DMS79 (cell line): ENCODE measurements at regions not wholly inside any gene's neighbourhood (a gene's known extent, or its start where the extent isn't known, plus 50 kb on each side); places are given as distances from the start of the nearest gene placed in this dataset.
A peak's percentile ranks its signal among the peaks of the same experiment; 100 is the strongest.

Experiments
- DNase-seq: peaks from one replicate; lab custom pipeline; 2025; lab: John Stamatoyannopoulos, UW

- no peak for DNase-seq
Measured at GRCh38 chr5:34486160-34486848, 169.8 kb upstream of the RAI14 start.

- DNase-seq: no peak
Measured at GRCh38 chr5:34486849-34487158, 169.3 kb upstream of the RAI14 start.

GRCh38 chr5:34487159-34487879 lies 168.8 kb upstream of the RAI14 start:
- DNase-seq: no peak

- no peak for DNase-seq
Measured at GRCh38 chr5:34487956-34488355, 168.2 kb upstream of the RAI14 start.

GRCh38 chr5:34488984-34489383 lies 167.1 kb upstream of the RAI14 start:
- DNase-seq: no peak

GRCh38 chr5:34490506-34491250 lies 165.4 kb upstream of the RAI14 start:
- peak; percentile 78 for DNase-seq

GRCh38 chr5:34491251-34491620 lies 164.9 kb upstream of the RAI14 start:
- DNase-seq: no peak

- DNase-seq: no peak
Measured at GRCh38 chr5:34494111-34494755, 161.9 kb upstream of the RAI14 start.

GRCh38 chr5:34495178-34495577 lies 160.9 kb upstream of the RAI14 start:
- no peak for DNase-seq

- no peak for DNase-seq
Measured at GRCh38 chr5:34496260-34496691, 159.9 kb upstream of the RAI14 start.

- DNase-seq: no peak
Measured at GRCh38 chr5:34496701-34497469, 159.2 kb upstream of the RAI14 start.

GRCh38 chr5:34497470-34497808 lies 158.7 kb upstream of the RAI14 start:
- DNase-seq: no peak

GRCh38 chr5:34498572-34498971 lies 157.6 kb upstream of the RAI14 start:
- no peak for DNase-seq

- DNase-seq: no peak
Measured at GRCh38 chr5:34499001-34499734, 157.0 kb upstream of the RAI14 start.

- DNase-seq: no peak
Measured at GRCh38 chr5:34500236-34500847, 155.8 kb upstream of the RAI14 start.

- no peak for DNase-seq
Measured at GRCh38 chr5:34501016-34501415, 155.1 kb upstream of the RAI14 start.

- no peak for DNase-seq
Measured at GRCh38 chr5:34501840-34502239, 154.3 kb upstream of the RAI14 start.

- no peak for DNase-seq
Measured at GRCh38 chr5:34502581-34502980, 153.5 kb upstream of the RAI14 start.

GRCh38 chr5:34503379-34504253 lies 152.5 kb upstream of the RAI14 start:
- DNase-seq: no peak

GRCh38 chr5:34504967-34505366 lies 151.2 kb upstream of the RAI14 start:
- DNase-seq: no peak
